Mucosa of rectum (tissue), 2 donors: ENCODE measurements at regions not wholly inside any gene's neighbourhood (a gene's known extent, or its start where the extent isn't known, plus 50 kb on each side); places are given as distances from the start of the nearest gene placed in this dataset.
"Not testable (repeated sequence)": the region's sequence is repeated elsewhere in the genome, so short reads cannot be mapped to it uniquely, and the experiment has no call there.

Experiments
- H3K27ac ChIP-seq, 2 donors: one replicate each; pipeline ENCODE4 v1.7.0; 2013; ENCODE audit warnings: inconsistent platforms in 2 of 2, low read depth in 2 of 2, low read length in 2 of 2
- H3K27me3 ChIP-seq, 2 donors: one replicate each; pipeline ENCODE4 v1.7.0; 2013; ENCODE audit warnings: low read length in 2 of 2; ENCODE audit not compliant: control insufficient read depth in 2 of 2, insufficient read depth in 2 of 2
- H3K36me3 ChIP-seq, 2 donors: one replicate each; pipeline ENCODE4 v1.7.0; 2013; ENCODE audit warnings: low read length in 2 of 2; ENCODE audit not compliant: control insufficient read depth in 2 of 2, insufficient read depth in 2 of 2
- H3K4me1 ChIP-seq, 2 donors: one replicate each; pipeline ENCODE4 v1.7.0; 2013; ENCODE audit warnings: low read length in 2 of 2, mild to moderate bottlenecking in 1 of 2; ENCODE audit not compliant: control insufficient read depth in 2 of 2, insufficient read depth in 2 of 2
- H3K4me3 ChIP-seq, 2 donors: one replicate each; pipeline ENCODE4 v1.7.0; 2013; ENCODE audit warnings: low read length in 2 of 2
- H3K9ac ChIP-seq, 2 donors: one replicate each; pipeline ENCODE4 v1.7.0; 2013; ENCODE audit warnings: low read length in 2 of 2, low read depth in 1 of 2, mild to moderate bottlenecking in 1 of 2
- H3K9me3 ChIP-seq, 2 donors: one replicate each; pipeline ENCODE4 v1.7.0; 2013; ENCODE audit warnings: low read length in 2 of 2; ENCODE audit not compliant: control insufficient read depth in 2 of 2
- donor health status: healthy.
- donor health status: Normal muscosa, but diverticular disease.

- Histone ChIP-seq H3K4me1 (no peaks in the 10 kb centered on the region), H3K27me3 (no peaks in the 10 kb centered on the region), H3K4me3 (no peak overlapping the region), H3K27ac (no peak overlapping the region), H3K36me3 (no peaks in the 10 kb centered on the region), H3K9ac (no peak overlapping the region), H3K9me3 (no peaks in the 10 kb centered on the region)
Observed at GRCh38 chr2:83003555-83003954, 1455.5 kb downstream of the SUCLG1 start.

DNA sequence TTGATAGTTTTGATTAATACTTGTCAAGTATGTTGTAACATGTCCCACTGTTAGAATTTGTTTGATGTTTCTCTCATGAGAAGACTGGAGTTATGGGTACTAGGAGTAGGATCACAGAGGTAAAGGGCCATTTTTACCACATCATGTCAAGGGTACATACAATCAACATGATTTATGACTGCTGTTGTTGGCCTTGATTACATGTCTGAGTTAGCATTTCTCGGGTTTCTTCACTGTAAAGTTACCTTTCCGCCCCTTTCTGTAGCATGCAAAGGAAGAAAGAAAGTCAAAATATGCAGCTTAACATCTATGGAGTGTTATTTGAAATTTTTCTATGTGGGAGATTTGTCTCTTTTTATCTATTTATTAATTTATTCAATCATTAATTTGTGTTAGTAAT lies 1456.4 kb downstream of the SUCLG1 start:
- H3K27me3 ChIP-seq = no peaks in the 10 kb centered on the region
- no peaks in the 10 kb centered on the region for H3K4me1 ChIP-seq
- H3K36me3 ChIP-seq = no peaks in the 10 kb centered on the region
- no peak overlapping the region for H3K4me3 ChIP-seq
- H3K27ac ChIP-seq = no peak overlapping the region
- no peak overlapping the region for H3K9ac ChIP-seq
- no peaks in the 10 kb centered on the region for H3K9me3 ChIP-seq

GRCh38 chr2:82998781-82999180 lies 1460.3 kb downstream of the SUCLG1 start:
- Histone ChIP-seq H3K27ac (no peak overlapping the region), H3K27me3 (no peaks in the 10 kb centered on the region), H3K36me3 (no peaks in the 10 kb centered on the region), H3K4me3 (no peak overlapping the region), H3K9me3 (no peaks in the 10 kb centered on the region), H3K4me1 (no peaks in the 10 kb centered on the region), H3K9ac (no peak overlapping the region)

DNA sequence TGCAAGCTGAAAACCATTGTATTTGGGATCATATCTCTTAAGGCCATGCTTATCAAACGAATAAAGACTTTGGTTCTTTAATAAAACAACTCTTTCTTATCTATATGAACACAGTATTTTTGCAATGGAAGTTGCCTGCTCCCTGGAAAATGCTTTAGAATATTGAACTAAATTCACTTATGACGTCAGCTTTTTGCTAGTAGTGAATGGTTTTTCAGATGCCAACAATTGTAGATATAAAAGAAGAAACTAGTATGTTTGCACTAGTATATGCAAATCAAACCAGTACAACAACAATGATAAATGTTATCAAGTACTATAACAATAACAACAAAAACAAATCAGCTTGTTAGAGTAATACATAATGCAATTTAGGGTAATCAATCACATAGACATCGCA lies 1462.9 kb downstream of the SUCLG1 start:
- no peaks in the 10 kb centered on the region for H3K36me3 ChIP-seq
- no peaks in the 10 kb centered on the region for H3K9me3 ChIP-seq
- H3K4me1 ChIP-seq = no peaks in the 10 kb centered on the region
- H3K4me3 ChIP-seq = no peak overlapping the region
- H3K9ac ChIP-seq = no peak overlapping the region
- H3K27me3 ChIP-seq = no peaks in the 10 kb centered on the region
- H3K27ac ChIP-seq = no peak overlapping the region

DNA sequence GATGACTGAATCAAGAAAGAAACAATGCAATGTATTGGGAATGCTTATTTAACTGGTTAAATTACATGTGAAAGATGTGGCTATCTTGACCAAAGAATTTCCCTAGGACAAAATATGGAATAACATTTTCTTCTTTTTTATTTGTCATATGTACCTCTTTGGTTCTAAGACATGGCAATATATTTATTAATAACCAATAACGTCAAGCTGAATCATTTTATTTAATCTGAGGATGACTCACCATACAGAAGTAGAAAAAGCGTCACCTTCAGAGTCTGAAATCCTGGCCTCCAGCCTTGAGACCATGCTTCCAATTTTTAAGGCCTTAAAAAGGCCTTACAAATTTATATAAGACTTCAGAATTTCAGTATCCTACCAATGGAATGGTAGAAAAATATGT lies 1464.9 kb downstream of the SUCLG1 start:
- Histone ChIP-seq H3K4me3 (no peak overlapping the region), H3K9me3 (no peaks in the 10 kb centered on the region), H3K27me3 (no peaks in the 10 kb centered on the region), H3K9ac (no peak overlapping the region), H3K27ac (no peak overlapping the region), H3K36me3 (no peaks in the 10 kb centered on the region), H3K4me1 (no peaks in the 10 kb centered on the region)

GRCh38 chr2:82993609-82994008 lies 1465.5 kb downstream of the SUCLG1 start:
- no peak overlapping the region for H3K4me3 ChIP-seq
- no peak overlapping the region for H3K27ac ChIP-seq

GRCh38 chr2:82992968-82993367 lies 1466.1 kb downstream of the SUCLG1 start:
- H3K4me3 ChIP-seq = no peak overlapping the region
- H3K27me3 ChIP-seq = no peaks in the 10 kb centered on the region
- no peak overlapping the region for H3K27ac ChIP-seq
- H3K36me3 ChIP-seq = no peaks in the 10 kb centered on the region
- H3K9me3 ChIP-seq = no peaks in the 10 kb centered on the region
- no peak overlapping the region for H3K9ac ChIP-seq
- no peaks in the 10 kb centered on the region for H3K4me1 ChIP-seq

More at GRCh38 chr2:82993609-82994008, 1465.5 kb downstream of the SUCLG1 start:
- Histone ChIP-seq H3K36me3 (no peaks in the 10 kb centered on the region), H3K4me1 (no peaks in the 10 kb centered on the region), H3K27me3 (no peaks in the 10 kb centered on the region), H3K9me3 (no peaks in the 10 kb centered on the region), H3K9ac (no peak overlapping the region)

DNA sequence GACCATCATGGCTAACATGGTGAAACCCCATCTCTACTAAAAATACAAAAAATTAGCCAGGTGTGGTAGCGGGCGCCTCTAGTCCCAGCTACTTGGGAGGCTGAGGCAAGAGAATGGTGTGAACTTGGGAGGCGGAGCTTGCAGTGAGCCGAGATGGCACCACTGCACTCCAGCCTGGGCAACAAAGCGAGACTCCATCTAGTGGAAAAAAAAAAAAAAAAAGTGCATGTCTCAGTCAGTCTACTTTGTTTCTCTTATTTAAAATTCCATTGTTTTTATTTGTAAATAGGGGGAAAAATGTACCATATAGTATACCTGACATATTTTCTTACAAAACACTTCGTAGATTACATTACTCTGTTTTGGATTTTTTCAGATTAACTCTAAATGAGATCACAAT lies 1471.4 kb downstream of the SUCLG1 start:
- not testable (repeated sequence) for H3K27me3 ChIP-seq, H3K4me3 ChIP-seq, H3K9ac ChIP-seq, H3K27ac ChIP-seq, H3K36me3 ChIP-seq, H3K9me3 ChIP-seq, H3K4me1 ChIP-seq

GRCh38 chr2:82986899-82987298 lies 1472.2 kb downstream of the SUCLG1 start:
- H3K27ac ChIP-seq = no peak overlapping the region
- no peaks in the 10 kb centered on the region for H3K9me3 ChIP-seq
- no peaks in the 10 kb centered on the region for H3K4me1 ChIP-seq
- no peak overlapping the region for H3K4me3 ChIP-seq
- no peaks in the 10 kb centered on the region for H3K27me3 ChIP-seq
- no peaks in the 10 kb centered on the region for H3K36me3 ChIP-seq
- no peak overlapping the region for H3K9ac ChIP-seq

GRCh38 chr2:82985572-82986197 lies 1473.4 kb downstream of the SUCLG1 start:
- H3K27me3 ChIP-seq = no peaks in the 10 kb centered on the region
- no peaks in the 10 kb centered on the region for H3K4me1 ChIP-seq
- H3K9ac ChIP-seq = no peak overlapping the region
- H3K9me3 ChIP-seq = no peaks in the 10 kb centered on the region
- H3K4me3 ChIP-seq = no peak overlapping the region
- H3K27ac ChIP-seq = no peak overlapping the region
- no peaks in the 10 kb centered on the region for H3K36me3 ChIP-seq

DNA sequence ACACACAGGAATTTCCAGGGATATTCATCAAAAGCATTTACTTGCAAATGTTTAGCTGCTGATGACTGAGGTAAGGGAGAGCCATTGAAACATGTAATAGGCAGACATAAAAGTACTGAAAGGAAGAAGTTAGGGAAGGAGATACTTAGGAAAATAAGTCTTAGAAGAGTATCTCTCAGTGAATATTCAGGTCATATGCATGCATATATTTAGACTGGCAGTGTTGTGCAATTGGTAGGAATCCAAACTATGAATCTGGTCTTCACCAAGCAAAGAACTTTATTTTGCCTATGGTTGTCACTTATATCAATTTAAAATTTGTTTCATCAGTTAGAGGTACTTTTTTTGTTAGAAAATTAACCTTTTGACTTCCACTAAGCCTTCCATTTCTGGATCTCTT lies 1490.7 kb downstream of the SUCLG1 start:
- Histone ChIP-seq H3K4me1 (no peaks in the 10 kb centered on the region), H3K4me3 (no peak overlapping the region), H3K27ac (no peak overlapping the region), H3K36me3 (no peaks in the 10 kb centered on the region), H3K27me3 (no peaks in the 10 kb centered on the region), H3K9ac (no peak overlapping the region), H3K9me3 (no peaks in the 10 kb centered on the region)
